ENCODE measurements at regions not wholly inside any gene's neighbourhood (a gene's known extent, or its start where the extent isn't known, plus 50 kb on each side); places are given as distances from the start of the nearest gene placed in this dataset.
A peak's percentile ranks its signal among the peaks of the same experiment; 100 is the strongest.

DNA sequence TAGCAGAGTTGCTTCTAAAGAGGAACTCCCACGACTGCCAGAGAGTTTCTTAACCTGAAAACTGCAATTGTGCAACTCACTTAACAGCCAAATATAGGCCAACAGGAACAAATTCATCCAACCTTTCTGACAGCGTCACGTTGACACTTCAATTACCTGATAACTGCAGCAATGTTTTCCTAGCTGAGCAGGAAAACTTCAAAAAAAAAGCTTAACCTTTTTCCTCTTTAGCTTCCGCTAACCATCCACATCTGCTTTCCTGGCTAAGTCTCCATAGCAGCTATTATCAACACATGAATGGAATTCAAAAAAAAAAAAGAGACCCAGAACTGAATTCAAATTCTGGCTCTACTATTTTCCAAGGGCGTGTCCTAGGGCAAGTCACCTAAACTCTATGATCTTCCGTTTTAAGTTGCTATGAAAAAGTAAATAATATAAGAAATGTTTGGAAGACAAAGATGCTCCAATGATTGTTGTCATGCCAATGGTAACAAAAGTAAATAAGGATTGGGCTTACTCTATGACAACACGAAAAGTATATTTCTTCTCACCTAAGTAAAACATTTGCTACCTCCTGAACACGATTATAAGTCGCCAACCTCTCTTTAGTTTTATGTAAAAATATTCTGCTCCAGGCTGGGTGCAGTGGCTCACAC lies 524.6 kb upstream of the JARID2 start:
- no peak for DNase-seq (ENCODE audit: low read depth)
- in situ Hi-C loops (cut with HindIII; ENCODE audit: low pct_unique_long_range_greater_than_20kb, low sequenced_read_pairs): no loop called here

DNA sequence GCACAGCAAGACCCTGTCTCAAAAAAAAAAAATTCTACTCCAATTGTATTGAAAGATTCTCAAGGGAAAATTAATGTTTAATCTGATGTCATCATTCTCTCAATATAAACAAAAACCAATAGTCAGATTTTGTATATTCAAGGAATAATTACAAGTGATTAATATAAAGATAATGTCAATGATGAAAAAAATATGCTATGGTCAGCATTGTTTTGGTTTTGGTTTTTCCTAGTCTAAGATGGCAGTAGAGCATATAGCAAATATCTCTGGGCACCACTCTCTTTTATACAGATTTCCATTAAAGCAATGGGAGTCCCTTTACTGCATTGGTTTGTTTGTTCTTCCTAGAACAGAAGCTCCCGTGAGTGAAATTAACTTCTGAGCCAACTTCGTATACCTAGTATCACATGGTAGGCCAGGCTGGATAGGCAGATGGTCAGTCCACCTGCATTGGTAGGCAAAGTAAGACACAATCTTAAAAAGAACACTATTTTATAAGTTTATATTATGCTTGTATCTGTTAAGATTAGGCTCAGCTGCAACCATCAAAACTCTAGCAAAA lies 523.8 kb upstream of the JARID2 start:
- DNase-seq (ENCODE audit: low read depth): no peak
- in situ Hi-C loops (cut with HindIII; ENCODE audit: low pct_unique_long_range_greater_than_20kb, low sequenced_read_pairs): no loop called here

DNA sequence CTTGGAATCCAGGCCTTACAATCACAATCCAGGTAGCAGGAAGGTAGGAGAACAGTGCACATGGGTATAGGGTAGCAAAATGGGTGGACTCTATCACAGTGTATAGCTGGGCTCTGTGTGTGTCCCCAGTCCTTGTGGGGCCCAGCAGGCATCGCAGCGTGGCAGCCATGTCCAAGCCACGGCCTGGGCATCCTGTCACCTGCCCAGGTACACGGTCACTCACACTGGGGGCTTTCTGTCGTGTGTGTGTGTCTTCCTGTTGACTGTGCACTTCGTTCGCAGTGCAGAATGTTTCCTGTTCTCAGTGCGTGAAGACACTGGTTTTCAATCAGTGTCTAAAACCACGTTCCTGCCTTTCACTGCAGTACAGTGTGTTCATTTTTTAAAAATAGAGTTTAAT lies 523.2 kb upstream of the JARID2 start:
- DNase-seq (ENCODE audit: low read depth): no peak
- in situ Hi-C loops (cut with HindIII; ENCODE audit: low pct_unique_long_range_greater_than_20kb, low sequenced_read_pairs): no loop called here

DNA sequence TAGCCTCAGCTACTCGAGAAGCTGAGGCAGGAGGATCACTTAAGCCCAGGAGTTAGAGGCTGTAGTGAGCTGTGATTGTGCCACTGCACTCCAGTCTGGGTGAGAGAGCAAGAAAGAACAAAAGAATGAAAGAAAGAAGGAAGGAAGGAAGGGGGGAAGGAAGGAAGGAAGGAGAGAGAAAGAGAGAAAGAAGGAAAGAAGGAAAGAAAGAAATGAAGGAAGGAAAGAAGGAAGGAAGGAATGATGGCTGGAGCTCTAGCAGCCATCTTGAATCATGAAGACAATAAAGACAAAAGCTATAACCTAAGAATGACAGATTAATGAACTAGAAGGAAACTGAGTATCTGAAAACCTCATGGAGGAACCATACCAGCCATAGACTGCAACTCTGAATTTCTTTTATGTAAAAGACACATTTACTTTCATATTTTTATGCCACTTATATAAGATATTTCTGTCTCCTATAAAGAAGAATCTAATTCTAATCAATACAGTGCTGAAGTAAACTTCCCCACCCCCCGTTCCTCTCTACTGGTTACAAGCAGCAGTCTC lies 522.3 kb upstream of the JARID2 start:
- in situ Hi-C loops (cut with HindIII; ENCODE audit: low pct_unique_long_range_greater_than_20kb, low sequenced_read_pairs): no loop called here

DNA sequence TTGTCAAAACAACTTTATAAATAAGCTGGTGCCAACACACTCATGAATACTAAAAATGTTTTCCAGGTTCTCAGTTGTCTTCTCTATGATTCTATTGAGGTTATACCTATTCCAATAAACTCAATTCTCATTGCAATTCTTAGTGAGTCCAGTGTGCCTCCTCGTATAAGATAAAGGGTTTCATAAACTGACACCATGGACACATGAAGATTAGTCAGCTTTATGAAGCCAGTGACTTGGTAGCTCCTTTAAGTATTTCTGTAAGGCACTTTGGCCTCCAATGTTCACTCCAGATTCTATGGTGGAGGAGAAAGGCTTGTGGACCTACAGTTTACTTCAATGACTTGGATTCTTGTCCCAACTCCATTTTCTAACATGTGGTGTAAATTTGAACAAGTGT lies 521.3 kb upstream of the JARID2 start:
- in situ Hi-C loops (cut with HindIII; ENCODE audit: low pct_unique_long_range_greater_than_20kb, low sequenced_read_pairs): no loop called here
- no peak for DNase-seq (ENCODE audit: low read depth)

More for the DNA sequence above, 522.3 kb upstream of the JARID2 start:
- no peak for DNase-seq (ENCODE audit: low read depth)

DNA sequence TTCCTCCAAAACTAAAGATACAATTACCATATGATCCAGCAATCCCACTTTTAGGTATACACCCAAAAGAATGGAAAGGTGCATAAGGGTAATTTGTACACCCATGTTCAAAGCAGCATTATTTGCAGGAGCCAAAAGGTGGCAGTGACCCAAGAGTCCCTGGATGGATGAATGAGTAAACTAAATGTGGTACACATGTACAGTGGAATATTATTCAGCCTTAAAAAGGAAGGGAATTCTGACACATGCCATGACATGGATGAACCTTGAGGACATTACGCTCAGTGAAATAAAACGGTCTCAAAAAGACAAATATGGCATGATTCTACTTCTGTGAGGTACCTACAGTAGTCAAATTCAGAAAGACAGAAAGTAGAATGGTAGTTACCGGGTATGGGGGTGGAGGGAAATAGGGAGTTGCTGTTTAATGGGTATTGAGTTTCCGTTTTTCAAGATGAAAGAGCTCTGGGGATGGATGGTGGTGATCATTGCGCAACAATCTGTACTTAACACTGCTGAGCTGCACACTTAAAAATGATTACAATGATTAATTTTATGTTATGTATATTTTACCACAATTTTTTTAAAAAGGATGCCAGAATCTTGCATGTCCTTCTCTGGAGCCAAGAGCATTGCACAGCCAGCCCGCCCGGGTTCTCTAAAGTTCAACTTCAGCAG lies 518.9 kb upstream of the JARID2 start:
- in situ Hi-C loops (cut with HindIII; ENCODE audit: low pct_unique_long_range_greater_than_20kb, low sequenced_read_pairs): no loop called here
- no peak for DNase-seq (ENCODE audit: low read depth)

DNA sequence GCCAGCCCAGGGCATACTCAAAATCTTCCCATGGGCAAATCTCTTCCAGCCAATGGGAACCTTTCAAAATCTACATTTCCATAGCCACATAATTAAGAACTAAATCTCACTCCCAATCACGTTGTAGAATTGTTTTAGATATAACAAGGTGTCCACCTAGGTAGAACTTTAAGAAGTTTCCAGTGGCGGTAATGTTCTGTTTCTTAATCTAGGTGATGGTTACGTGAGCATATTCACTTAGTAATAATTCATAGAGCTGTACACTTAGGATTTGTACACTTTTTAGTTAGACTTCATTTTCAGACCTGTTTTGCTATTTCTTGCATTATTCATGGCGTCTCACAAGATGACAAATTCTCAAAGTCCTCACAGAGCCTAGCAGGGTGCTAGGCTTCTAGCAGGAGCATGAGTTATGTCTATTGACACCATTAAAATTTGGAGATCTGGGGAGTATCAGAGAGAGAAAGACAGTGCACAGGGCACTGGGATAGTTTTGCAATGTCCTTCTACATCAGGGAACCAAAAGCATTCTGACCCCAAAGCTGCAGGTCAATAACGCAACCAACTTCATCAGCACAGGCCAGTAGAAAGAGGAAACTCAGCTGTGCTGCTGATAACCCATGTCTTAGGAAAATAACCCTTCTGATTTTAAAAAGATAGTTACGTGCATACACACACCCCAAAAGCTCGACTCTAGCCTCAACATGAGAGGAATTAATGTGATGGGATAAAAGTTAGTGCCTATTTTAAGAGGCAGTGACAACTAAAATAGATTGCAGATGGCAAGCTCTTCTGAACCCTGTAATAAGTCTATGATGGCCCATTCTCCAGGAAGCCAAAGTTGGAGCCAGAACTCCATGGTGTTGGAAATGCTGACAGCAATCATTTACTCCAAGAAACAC lies 518.1 kb upstream of the JARID2 start:
- in situ Hi-C loops (cut with HindIII; ENCODE audit: low pct_unique_long_range_greater_than_20kb, low sequenced_read_pairs): no loop called here
- DNase-seq (ENCODE audit: low read depth): no peak

DNA sequence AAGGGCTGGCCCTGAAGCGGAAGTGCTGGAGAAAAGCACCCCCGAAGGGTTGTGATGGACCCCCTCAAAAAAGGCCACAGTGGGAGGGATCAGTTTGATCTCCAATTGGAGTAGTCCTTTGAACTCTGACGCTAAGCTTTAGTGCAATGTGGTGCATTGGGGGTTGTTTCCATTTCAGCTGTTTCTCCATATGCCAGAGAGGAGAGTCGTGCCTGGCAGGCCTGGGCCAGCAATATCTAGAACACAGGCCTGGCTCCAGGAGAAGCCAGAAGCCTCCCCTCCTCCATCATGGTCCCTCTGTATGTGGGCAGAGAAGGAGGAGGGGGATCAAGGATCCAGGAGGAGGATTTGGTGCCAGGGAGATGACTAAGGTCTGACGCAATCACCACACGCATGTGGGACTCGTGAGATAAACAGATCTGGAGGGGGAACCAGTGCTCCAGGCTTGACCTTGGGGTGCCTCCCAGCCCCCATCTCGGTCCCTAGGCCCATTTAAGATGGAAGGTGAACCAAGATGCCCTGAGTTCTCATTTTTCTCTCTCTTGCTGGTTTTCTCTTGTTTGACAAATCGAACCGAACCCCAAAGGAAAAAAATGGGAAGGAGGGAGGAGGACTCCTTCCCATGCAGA lies 517.4 kb upstream of the JARID2 start:
- in situ Hi-C loops (cut with HindIII; ENCODE audit: low pct_unique_long_range_greater_than_20kb, low sequenced_read_pairs): no loop called here
- DNase-seq (ENCODE audit: low read depth): no peak

DNA sequence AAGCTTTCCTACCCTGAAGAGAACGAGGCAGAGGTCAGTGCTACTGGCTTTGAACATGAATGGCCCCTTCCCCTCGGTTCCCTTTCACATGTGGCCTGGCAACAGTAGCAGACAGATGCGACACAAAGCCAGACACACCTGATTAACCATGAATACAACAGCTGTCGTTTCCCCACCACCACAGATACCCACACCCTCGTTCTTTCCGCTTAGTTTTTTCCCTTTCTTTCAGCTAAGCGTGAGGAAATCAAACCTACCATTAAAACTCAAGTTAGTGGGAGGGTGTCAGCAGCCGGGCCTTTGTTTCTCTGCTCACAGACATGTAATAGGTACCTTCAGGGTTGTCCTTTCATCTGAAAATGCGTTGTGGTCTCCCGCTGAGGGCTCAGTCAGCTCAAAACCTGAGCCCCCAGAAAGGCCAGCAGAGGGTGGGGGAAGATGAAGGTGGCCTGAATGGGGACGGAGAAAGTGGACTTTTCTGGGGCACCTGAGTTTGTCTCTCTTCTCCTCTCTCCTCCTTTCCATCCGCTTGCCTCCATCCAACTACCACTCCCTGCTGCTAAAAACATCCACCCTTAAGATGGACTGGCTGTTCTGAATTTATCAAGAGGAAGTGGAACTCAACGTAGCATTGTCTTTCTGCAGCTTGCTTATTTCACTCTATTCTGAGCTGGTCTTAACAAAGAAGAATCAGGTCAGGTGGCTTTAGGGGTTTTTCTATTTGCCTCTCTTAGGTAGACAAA lies 516.6 kb upstream of the JARID2 start:
- no peak for DNase-seq (ENCODE audit: low read depth)
- in situ Hi-C loops (cut with HindIII; ENCODE audit: low pct_unique_long_range_greater_than_20kb, low sequenced_read_pairs): no loop called here

DNA sequence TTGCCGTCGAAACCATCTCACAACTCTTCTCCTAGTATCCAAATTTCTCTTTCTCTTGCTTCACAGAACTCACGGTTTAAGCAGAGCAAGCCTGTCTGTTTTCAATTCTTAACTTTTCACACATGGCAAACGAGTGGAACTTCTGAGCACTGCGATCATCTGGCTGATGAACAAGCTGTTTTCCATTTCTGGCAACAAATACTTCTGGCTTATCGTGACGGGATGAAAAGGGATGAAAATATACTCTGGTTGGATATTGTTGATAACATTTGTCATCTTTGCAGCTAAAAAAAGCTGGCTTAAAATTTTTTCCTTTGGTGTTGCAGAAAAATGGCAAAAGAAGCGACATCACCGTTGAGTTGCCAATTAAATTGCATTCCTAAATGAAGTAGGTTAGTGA lies 515.2 kb upstream of the JARID2 start:
- in situ Hi-C loops (cut with HindIII; ENCODE audit: low pct_unique_long_range_greater_than_20kb, low sequenced_read_pairs): no loop called here
- DNase-seq (ENCODE audit: low read depth): no peak

DNA sequence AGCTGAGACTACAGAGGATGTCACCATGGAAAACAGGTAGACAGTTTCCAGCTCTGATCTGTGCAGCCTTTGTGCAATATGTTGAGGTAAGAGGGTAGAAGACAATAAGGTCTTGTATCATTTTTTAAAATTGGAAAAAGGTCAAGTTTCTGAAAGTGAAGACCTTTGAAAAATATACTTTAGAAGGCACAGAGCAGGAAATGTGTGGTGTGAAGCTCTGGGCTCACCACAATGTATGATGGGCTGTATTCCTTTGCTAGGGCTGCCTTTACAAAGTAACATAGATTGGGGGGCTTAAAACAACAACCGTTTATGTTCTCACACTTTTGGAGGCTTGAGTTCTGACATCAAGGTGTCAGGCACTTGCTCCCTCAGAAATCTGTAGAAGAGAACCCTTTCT lies 514.3 kb upstream of the JARID2 start:
- DNase-seq (ENCODE audit: low read depth): no peak
- in situ Hi-C loops (cut with HindIII; ENCODE audit: low pct_unique_long_range_greater_than_20kb, low sequenced_read_pairs): no loop called here

DNA sequence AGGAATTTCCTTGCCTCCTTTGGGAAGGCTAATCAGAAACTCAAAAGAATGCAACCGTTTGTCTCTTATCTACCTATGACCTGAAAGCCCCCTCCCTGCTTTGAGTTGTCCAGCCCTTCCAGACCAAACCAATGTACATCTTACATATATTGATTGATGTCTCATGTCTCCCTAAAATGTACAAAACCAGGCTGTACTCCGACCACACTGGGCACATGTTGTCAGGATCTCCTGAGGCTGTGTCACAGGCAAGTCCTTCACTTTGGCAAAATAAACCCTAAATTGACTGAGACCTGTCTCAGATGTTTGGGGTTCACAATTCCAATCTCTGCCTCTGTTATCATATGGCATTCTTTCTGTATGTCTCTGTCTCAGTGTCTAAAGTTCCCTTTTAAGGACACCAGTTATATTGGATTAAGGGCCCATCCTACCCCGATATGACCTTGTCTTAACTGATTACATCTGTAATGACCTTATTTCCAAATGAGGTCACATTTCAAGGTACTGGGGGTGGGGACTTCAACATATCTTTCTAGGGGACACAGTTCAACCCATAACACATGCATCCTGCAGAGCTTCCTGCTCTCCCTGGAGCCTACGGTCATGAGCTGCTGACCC lies 513.5 kb upstream of the JARID2 start:
- in situ Hi-C loops (cut with HindIII; ENCODE audit: low pct_unique_long_range_greater_than_20kb, low sequenced_read_pairs): no loop called here
- no peak for DNase-seq (ENCODE audit: low read depth)

DNA sequence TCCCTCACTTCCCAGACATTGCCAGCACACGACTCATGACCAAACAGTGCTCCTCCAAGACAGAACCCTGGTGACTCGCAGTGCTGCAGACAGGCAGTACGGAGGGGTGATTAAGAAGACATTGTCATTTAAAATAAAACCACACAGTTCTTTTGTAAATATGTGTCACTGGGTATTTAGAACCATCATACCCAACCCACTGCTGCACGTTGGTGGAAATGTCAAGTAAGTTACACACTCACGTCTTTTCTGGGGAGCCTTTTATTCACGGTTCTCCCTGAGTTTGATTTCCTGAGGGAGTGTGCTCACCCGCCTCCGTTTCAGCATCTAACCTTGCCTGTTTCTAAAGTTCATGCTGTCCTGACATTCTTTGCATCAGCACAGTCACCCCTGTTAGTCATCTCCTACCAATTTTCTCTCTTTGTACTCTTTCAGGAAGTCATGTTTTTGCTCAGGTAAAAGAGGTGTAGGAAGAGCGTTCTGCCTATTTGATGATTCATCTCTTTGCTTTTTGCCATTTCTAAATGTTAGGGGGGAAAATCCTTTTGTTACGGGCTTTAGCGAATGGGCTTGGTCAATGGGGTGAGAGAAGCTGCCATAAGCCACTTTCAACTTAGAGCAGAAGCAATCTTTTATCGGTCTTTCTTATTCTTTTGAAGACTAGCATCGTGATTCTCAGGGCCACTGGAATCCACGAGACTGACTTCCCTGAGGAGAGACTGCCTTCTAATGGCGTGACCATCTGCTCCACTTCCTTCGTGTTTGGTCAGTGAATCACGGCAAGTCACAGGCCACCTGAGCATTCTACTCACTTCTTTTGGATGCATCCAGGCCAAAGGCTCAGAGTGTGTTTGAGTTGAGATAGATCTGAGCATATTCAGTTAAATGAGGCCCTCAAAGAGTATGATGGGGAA lies 512.8 kb upstream of the JARID2 start:
- in situ Hi-C loops (cut with HindIII; ENCODE audit: low pct_unique_long_range_greater_than_20kb, low sequenced_read_pairs): no loop called here

DNA sequence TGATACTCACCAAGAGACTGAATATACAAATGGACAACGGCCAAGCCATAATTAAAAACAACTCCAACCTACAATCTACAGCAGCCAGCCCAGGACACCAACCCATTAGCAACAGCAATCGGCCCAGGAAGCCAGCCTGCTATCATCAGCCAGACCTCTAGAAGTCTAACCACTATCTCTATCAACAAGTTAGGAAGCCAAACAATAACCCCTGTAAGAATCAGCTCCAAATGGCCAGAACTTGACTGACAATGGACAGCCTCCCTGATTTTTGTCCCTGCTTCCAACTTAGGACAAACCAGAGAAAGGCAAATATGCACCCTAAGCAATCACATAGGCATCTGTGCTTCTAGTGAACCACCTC lies 511.8 kb upstream of the JARID2 start:
- in situ Hi-C loops (cut with HindIII; ENCODE audit: low pct_unique_long_range_greater_than_20kb, low sequenced_read_pairs): no loop called here
- DNase-seq (ENCODE audit: low read depth): no peak

More for the DNA sequence above, 512.8 kb upstream of the JARID2 start:
- peak; percentile 65 for DNase-seq (ENCODE audit: low read depth)

DNA sequence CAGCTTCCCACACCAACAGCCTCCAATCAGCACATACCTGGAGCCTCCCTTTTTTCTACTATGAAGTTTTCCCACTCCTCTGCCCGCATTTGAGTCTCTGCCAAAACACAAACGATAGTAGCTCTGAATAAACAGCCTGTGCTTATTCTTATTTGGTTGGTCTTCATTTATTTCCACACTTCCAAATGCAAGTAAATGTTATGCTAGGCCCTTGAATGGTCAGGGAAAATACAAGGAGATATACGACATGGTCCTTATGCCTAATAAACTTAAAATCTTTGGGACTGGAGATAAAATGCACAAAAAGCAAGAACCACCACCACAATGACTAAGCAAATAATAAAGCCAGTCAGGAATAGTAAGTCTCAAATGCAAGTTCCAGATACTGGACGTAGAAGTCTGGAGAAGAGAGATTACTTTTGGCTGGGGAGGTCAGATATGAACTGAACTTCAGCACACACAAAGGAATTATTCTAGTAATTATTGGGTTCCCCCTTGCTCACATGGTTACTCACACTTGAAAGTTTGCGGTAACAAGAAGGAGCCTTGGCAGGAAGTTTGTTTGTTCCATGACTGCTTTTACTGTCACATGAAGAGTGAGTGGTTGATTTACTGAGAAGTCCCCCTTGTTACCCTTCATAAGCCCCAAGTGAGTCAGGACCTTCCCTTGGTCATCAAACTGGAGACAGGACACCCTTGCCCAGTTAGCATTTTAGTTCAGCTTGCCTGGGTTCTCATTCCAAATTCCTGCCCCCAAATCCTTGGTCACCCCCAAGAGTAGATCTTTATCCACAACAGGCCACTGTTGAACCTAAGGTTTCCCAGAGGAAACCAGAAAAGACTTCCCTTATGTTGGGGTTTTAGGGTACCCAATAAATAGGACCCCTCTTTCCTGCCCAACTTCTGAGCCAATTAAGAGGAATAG lies 511.2 kb upstream of the JARID2 start:
- peak; percentile 20 for DNase-seq (ENCODE audit: low read depth)
- in situ Hi-C loops (cut with HindIII; ENCODE audit: low pct_unique_long_range_greater_than_20kb, low sequenced_read_pairs): no loop called here

Measured in Caki2 (cell line).